NT2/D1 (cell line): ENCODE measurements at regions not wholly inside any gene's neighbourhood (a gene's known extent, or its start where the extent isn't known, plus 50 kb on each side); places are given as distances from the start of the nearest gene placed in this dataset.

Experiments used
- DNase-seq: peaks from one replicate; pipeline ENCODE4 v3.0.0-alpha.2; 2011; ENCODE audit warnings: low read depth, low spot score
- H3K27me3 ChIP-seq: 2 replicates; pipeline ENCODE4 v1.6.0; 2011; ENCODE audit warnings: mild to moderate bottlenecking; ENCODE audit not compliant: insufficient read length, insufficient read depth
- H3K36me3 ChIP-seq: 2 replicates; pipeline ENCODE4 v1.6.1; 2011; ENCODE audit warnings: mild to moderate bottlenecking, low read length, mixed read lengths; ENCODE audit not compliant: insufficient read depth, insufficient read length
- H3K4me1 ChIP-seq: 2 replicates; pipeline ENCODE4 v1.5.1; 2011; ENCODE audit not compliant: insufficient read depth, insufficient read length
- H3K4me3 ChIP-seq: 2 replicates; pipeline ENCODE4 v1.5.1; 2011; ENCODE audit warnings: low read depth; ENCODE audit not compliant: insufficient read length
- H3K9ac ChIP-seq: 2 replicates; pipeline ENCODE4 v1.6.0; 2011; ENCODE audit warnings: low read depth; ENCODE audit not compliant: insufficient read length
- H3K9me3 ChIP-seq: 2 replicates; pipeline ENCODE4 v1.5.1; 2011; ENCODE audit warnings: mild to moderate bottlenecking, low read length; ENCODE audit not compliant: insufficient read depth
- SUZ12 ChIP-seq: IDR thresholded peaks from 2 replicates; pipeline ENCODE4 v1.6.1; 2011; ENCODE audit not compliant: insufficient read length, insufficient read depth; ENCODE audit errors: extremely low read depth
- YY1 ChIP-seq: IDR thresholded peaks from 2 replicates; pipeline ENCODE4 v1.6.1; 2011; ENCODE audit not compliant: insufficient read length, insufficient read depth
- ZNF274 ChIP-seq: IDR thresholded peaks from 2 replicates; pipeline ENCODE4 v1.6.1; 2011; ENCODE audit warnings: mild to moderate bottlenecking, low read depth, low read length

- H3K36me3 ChIP-seq: no peaks in the 10 kb centered on the region
- H3K9ac ChIP-seq: no peak overlapping the region
- no peaks in the 10 kb centered on the region for H3K4me1 ChIP-seq
- H3K9me3 ChIP-seq: no peaks in the 10 kb centered on the region
- TF ChIP-seq YY1 (no peak), SUZ12 (no peak), ZNF274 (no peak)
- no peak for DNase-seq
- H3K27me3 ChIP-seq: no peaks in the 10 kb centered on the region
- H3K4me3 ChIP-seq: no peak overlapping the region
Observed at GRCh38 chr5:164346785-164347630, 841.6 kb downstream of the MAT2B start.

GRCh38 chr5:164350236-164350635 is 844.8 kb downstream of the MAT2B start:
- no peaks in the 10 kb centered on the region for H3K27me3 ChIP-seq
- no peak overlapping the region for H3K4me3 ChIP-seq
- no peak for TF ChIP-seq SUZ12
- no peak for TF ChIP-seq ZNF274
- no peak for TF ChIP-seq YY1
- H3K4me1 ChIP-seq: no peaks in the 10 kb centered on the region
- no peaks in the 10 kb centered on the region for H3K36me3 ChIP-seq
- no peak overlapping the region for H3K9ac ChIP-seq
- no peaks in the 10 kb centered on the region for H3K9me3 ChIP-seq
- no peak for DNase-seq

GRCh38 chr5:164351245-164351834 is 845.9 kb downstream of the MAT2B start:
- Histone ChIP-seq H3K4me3 (no peak overlapping the region), H3K9ac (no peak overlapping the region), H3K4me1 (no peaks in the 10 kb centered on the region), H3K9me3 (no peaks in the 10 kb centered on the region), H3K27me3 (no peaks in the 10 kb centered on the region), H3K36me3 (no peaks in the 10 kb centered on the region)
- DNase-seq: no peak
- TF ChIP-seq YY1 (no peak), SUZ12 (no peak), ZNF274 (no peak)

GRCh38 chr5:164352695-164353094 is 847.3 kb downstream of the MAT2B start:
- no peaks in the 10 kb centered on the region for H3K4me1 ChIP-seq
- H3K9me3 ChIP-seq: no peaks in the 10 kb centered on the region
- no peak for DNase-seq
- no peak overlapping the region for H3K9ac ChIP-seq
- TF ChIP-seq SUZ12: no peak
- TF ChIP-seq ZNF274: no peak
- no peak for TF ChIP-seq YY1
- H3K27me3 ChIP-seq: no peaks in the 10 kb centered on the region
- no peaks in the 10 kb centered on the region for H3K36me3 ChIP-seq
- H3K4me3 ChIP-seq: no peak overlapping the region

- no peak for DNase-seq
- no peak for TF ChIP-seq YY1
- no peak for TF ChIP-seq ZNF274
- TF ChIP-seq SUZ12: no peak
- no peaks in the 10 kb centered on the region for H3K36me3 ChIP-seq
- H3K9ac ChIP-seq: no peak overlapping the region
- no peaks in the 10 kb centered on the region for H3K9me3 ChIP-seq
- H3K27me3 ChIP-seq: no peaks in the 10 kb centered on the region
- no peaks in the 10 kb centered on the region for H3K4me1 ChIP-seq
- H3K4me3 ChIP-seq: no peak overlapping the region
Observed at GRCh38 chr5:164353155-164353554, 847.7 kb downstream of the MAT2B start.

- Histone ChIP-seq H3K36me3 (no peaks in the 10 kb centered on the region), H3K27me3 (no peaks in the 10 kb centered on the region), H3K9me3 (no peaks in the 10 kb centered on the region), H3K9ac (no peak overlapping the region), H3K4me3 (no peak overlapping the region), H3K4me1 (no peaks in the 10 kb centered on the region)
- DNase-seq: no peak
- TF ChIP-seq SUZ12 (no peak), YY1 (no peak), ZNF274 (no peak)
Observed at GRCh38 chr5:164354139-164354751, 848.8 kb downstream of the MAT2B start.

- Histone ChIP-seq H3K27me3 (no peaks in the 10 kb centered on the region), H3K4me3 (no peak overlapping the region), H3K9me3 (no peaks in the 10 kb centered on the region), H3K4me1 (no peaks in the 10 kb centered on the region), H3K9ac (no peak overlapping the region), H3K36me3 (no peaks in the 10 kb centered on the region)
- DNase-seq: no peak
- TF ChIP-seq YY1 (no peak), SUZ12 (no peak), ZNF274 (no peak)
Observed at GRCh38 chr5:164355267-164355830, 849.9 kb downstream of the MAT2B start.
